HG03520 (cell line): ENCODE measurements at regions not wholly inside any gene's neighbourhood (a gene's known extent, or its start where the extent isn't known, plus 50 kb on each side); places are given as distances from the start of the nearest gene placed in this dataset.
"Not testable (repeated sequence)": the region's sequence is repeated elsewhere in the genome, so short reads cannot be mapped to it uniquely, and the experiment has no call there.

Experiments used
- ATAC-seq: cut with Tn5 transposase; IDR thresholded peaks from one replicate; pipeline ENCODE4 v1.9.1; 2021; ENCODE audit warnings: mild to moderate bottlenecking, moderate library complexity; ENCODE audit not compliant: unreplicated experiment

GRCh38 chr9:96157675-96158074 lies 144.3 kb downstream of the HSD17B3 start:
- no peak for ATAC-seq

GRCh38 chr9:96156171-96156974 lies 145.6 kb downstream of the HSD17B3 start:
- ATAC-seq, result no peak

- no peak for ATAC-seq
Observed at GRCh38 chr9:96154081-96154480, 147.9 kb downstream of the HSD17B3 start.

- no peak for ATAC-seq
Observed at GRCh38 chr9:96152550-96152949, 149.4 kb downstream of the HSD17B3 start.

GRCh38 chr9:96150324-96151227 lies 151.4 kb downstream of the HSD17B3 start:
- ATAC-seq, result peak; percentile 79

GRCh38 chr9:96149533-96150280 lies 152.3 kb downstream of the HSD17B3 start:
- peak; percentile 42 for ATAC-seq

GRCh38 chr9:96148634-96149532 lies 153.1 kb downstream of the HSD17B3 start:
- no peak for ATAC-seq

- ATAC-seq, result not testable (repeated sequence)
Observed at GRCh38 chr9:96147029-96147428, 154.9 kb downstream of the HSD17B3 start.

GRCh38 chr9:96141666-96142065 lies 160.3 kb downstream of the HSD17B3 start:
- ATAC-seq, result no peak

GRCh38 chr9:96141128-96141474 lies 160.9 kb downstream of the HSD17B3 start:
- no peak for ATAC-seq

- ATAC-seq, result no peak
Observed at GRCh38 chr9:96140296-96141127, 161.5 kb downstream of the HSD17B3 start.

- ATAC-seq, result no peak
Observed at GRCh38 chr9:96139592-96140295, 162.2 kb downstream of the HSD17B3 start.

- ATAC-seq, result no peak
Observed at GRCh38 chr9:96138616-96139015, 163.4 kb downstream of the HSD17B3 start.

- ATAC-seq, result peak; percentile 31
Observed at GRCh38 chr9:96137671-96138429, 164.1 kb downstream of the HSD17B3 start.

- peak; percentile 89 for ATAC-seq
Observed at GRCh38 chr9:96136992-96137670, 164.8 kb downstream of the HSD17B3 start.

- no peak for ATAC-seq
Observed at GRCh38 chr9:96135753-96136290, 166.2 kb downstream of the HSD17B3 start.

- ATAC-seq, result no peak
Observed at GRCh38 chr9:96135076-96135752, 166.8 kb downstream of the HSD17B3 start.
